IPS-18c (cell line): ENCODE measurements at regions not wholly inside any gene's neighbourhood (a gene's known extent, or its start where the extent isn't known, plus 50 kb on each side); places are given as distances from the start of the nearest gene placed in this dataset.
"Not testable (repeated sequence)": the region's sequence is repeated elsewhere in the genome, so short reads cannot be mapped to it uniquely, and the experiment has no call there.

ENCODE experiments used
- H3K4me3 ChIP-seq: 2 replicates; pipeline ENCODE4 v1.7.0; 2013; ENCODE audit warnings: low read depth, mild to moderate bottlenecking, low read length, moderate library complexity; ENCODE audit not compliant: insufficient read depth
- H3K9me3 ChIP-seq: one replicate; pipeline ENCODE4 v1.6.1; 2013; ENCODE audit warnings: mild to moderate bottlenecking, low read length, moderate library complexity; ENCODE audit not compliant: control insufficient read depth, insufficient read depth

GRCh38 chr6:51015394-51015793 is 196.7 kb downstream of the TFAP2B start:
- no peak overlapping the region for H3K4me3 ChIP-seq
- H3K9me3 ChIP-seq, result no peaks in the 10 kb centered on the region

- no peaks in the 10 kb centered on the region for H3K9me3 ChIP-seq
- no peak overlapping the region for H3K4me3 ChIP-seq
Measured at GRCh38 chr6:51016489-51016888, 197.8 kb downstream of the TFAP2B start.

DNA sequence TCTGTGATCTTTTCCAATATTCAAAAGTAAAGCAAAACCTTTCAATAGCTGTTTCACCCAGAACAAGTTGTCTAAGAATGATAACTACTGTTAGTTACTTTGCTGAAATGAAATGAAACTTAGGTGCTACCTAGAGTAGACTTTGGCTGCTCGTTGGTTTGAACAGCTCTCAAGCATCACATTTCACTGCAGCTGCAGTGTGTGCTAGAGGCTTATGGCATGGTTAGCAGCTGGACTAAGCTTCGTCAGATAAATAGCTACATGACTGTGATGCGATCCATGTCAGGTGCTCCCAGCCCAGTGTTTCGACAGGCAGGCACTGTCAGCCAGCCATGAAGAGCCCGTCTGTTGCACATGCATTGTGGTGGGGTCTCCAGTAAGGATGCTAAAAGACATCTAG is 201.1 kb downstream of the TFAP2B start:
- H3K9me3 ChIP-seq, result no peaks in the 10 kb centered on the region
- H3K4me3 ChIP-seq, result no peak overlapping the region

DNA sequence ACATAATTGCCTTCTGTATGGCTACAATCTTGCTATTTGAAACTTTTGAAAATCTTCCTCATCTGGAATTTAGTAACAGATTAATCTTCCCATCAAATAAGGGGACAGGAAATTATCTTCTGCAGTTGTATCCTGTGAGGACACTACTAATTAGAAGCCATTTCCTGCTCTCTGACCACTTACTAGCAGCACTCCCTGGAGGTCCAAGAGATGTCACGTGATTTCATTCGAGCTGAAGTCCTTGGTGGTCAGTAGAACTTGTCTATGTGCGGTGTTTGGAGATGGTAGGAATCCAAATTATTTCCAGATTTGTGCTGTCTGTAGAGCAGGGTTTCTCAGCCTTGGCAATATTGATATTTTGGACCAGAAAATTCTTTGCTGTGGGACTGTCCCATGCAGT is 202.5 kb downstream of the TFAP2B start:
- H3K4me3 ChIP-seq, result no peak overlapping the region
- no peaks in the 10 kb centered on the region for H3K9me3 ChIP-seq

GRCh38 chr6:51024126-51024525 is 205.5 kb downstream of the TFAP2B start:
- no peaks in the 10 kb centered on the region for H3K9me3 ChIP-seq
- no peak overlapping the region for H3K4me3 ChIP-seq

GRCh38 chr6:51025082-51025777 is 206.6 kb downstream of the TFAP2B start:
- no peaks in the 10 kb centered on the region for H3K9me3 ChIP-seq
- H3K4me3 ChIP-seq, result no peak overlapping the region

GRCh38 chr6:51027283-51028065 is 208.8 kb downstream of the TFAP2B start:
- no peaks in the 10 kb centered on the region for H3K9me3 ChIP-seq
- H3K4me3 ChIP-seq, result no peak overlapping the region

DNA sequence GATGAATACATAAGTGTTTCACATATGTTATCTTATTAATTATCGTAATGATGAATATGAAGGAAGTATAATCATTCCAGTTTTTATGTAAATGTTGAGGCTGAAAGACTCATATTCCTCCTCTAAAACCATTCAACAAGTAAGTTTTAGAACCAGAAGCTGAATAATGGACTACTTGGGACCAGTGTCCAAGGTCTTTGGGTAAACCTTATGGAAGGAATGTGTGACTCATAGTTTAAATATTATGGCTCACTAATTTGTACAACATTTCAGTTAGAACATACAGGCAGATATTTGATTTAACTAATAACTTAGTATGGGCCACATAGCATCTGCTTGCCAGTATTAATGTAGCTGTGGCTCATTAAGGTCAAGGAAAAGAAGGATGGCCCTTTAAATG is 209.6 kb downstream of the TFAP2B start:
- H3K4me3 ChIP-seq, result no peak overlapping the region
- no peaks in the 10 kb centered on the region for H3K9me3 ChIP-seq

- Histone ChIP-seq H3K9me3 (no peaks in the 10 kb centered on the region), H3K4me3 (no peak overlapping the region)
Measured at GRCh38 chr6:51029561-51029960, 210.9 kb downstream of the TFAP2B start.

DNA sequence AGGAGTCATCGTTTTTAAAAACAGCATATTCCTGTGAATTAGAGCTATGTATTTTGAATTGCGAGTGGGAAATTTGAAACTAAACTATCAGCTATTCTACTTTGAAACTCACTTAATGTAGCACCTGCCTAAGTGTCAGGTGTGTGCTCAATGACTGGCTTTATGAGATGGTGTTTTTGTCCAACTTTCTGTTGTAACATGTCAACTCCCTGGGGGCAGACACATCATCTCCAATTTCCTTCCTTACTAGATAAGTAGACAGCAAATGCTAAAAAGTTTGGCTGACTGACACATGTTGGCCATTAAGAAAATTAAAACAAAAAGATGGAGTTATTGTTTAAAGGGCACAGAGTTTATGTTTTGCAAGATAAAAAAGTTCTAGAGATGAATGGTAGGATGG is 226.9 kb downstream of the TFAP2B start:
- Histone ChIP-seq H3K9me3 (no peaks in the 10 kb centered on the region), H3K4me3 (no peak overlapping the region)

- Histone ChIP-seq H3K4me3 (no peak overlapping the region), H3K9me3 (no peaks in the 10 kb centered on the region)
Measured at GRCh38 chr6:51049288-51049982, 230.8 kb downstream of the TFAP2B start.

DNA sequence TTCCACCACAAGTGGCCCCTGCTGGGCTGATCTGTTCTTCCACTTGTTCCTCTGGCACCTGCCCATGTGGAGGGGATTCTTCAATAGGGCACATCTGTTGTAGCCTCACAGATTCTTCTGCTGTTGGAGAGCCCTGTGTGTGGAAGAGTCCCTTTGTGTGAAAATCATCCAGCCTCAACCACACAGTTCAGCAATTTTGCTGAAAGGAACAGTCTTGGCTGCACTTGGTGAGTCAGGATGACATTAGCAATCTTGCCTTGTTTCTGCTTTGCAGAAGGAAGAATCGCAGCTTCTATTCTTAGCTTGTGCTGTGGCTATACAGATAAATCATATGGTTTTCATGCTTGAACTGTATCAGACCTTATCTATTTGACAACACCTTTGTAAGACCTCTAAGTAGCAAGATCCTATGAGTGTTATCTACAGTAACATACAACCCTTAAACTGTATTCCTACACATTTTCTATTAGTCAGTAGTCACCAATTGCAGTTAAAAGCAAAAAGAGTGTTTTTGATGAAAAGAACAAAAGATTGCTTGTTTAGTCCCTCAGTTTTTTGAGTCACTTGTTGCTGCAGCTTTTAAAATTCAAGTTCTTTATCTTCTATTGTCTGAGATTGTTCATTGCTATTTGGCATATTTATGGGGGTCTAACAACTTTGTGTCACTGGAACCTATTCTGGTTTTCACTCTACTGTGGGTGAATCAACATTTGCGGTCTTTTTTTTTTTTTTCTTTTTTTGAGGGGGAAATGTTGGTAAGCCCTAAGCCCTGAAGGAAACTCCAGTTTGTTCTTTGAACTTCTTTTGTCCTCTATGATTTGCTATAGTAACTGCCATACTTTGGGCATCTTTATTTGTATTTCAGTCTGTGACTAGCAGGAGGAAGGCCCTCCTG is 231.6 kb downstream of the TFAP2B start:
- Histone ChIP-seq H3K9me3 (no peaks in the 10 kb centered on the region), H3K4me3 (no peak overlapping the region)

GRCh38 chr6:51052716-51053115 is 234.0 kb downstream of the TFAP2B start:
- H3K4me3 ChIP-seq, result not testable (repeated sequence)

DNA sequence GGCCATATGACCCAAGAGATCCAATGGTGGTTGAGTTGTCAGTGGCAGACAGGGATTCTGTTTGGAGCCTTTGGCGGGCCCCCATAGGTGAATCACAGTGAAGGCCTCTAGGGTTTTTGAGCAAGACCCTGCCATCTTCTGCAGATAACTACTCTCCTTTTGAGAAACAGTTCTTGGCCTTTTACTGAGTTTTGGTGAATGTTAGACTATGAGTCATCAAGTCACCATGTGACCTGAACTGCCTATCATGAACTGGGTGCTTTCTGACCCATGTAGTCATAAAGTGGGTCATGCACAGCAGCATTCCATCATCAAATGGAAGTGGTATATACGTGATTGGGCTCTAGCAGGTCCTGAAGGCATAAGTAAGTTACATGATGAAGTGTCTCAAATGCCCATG is 236.6 kb downstream of the TFAP2B start:
- H3K4me3 ChIP-seq, H3K9me3 ChIP-seq: not testable (repeated sequence)

More at GRCh38 chr6:51052716-51053115, 234.0 kb downstream of the TFAP2B start:
- not testable (repeated sequence) for H3K9me3 ChIP-seq

GRCh38 chr6:51057296-51057695 is 238.6 kb downstream of the TFAP2B start:
- Histone ChIP-seq H3K9me3 (no peaks in the 10 kb centered on the region), H3K4me3 (no peak overlapping the region)

- no peaks in the 10 kb centered on the region for H3K9me3 ChIP-seq
- H3K4me3 ChIP-seq, result no peak overlapping the region
Measured at GRCh38 chr6:51060262-51060762, 241.6 kb downstream of the TFAP2B start.

DNA sequence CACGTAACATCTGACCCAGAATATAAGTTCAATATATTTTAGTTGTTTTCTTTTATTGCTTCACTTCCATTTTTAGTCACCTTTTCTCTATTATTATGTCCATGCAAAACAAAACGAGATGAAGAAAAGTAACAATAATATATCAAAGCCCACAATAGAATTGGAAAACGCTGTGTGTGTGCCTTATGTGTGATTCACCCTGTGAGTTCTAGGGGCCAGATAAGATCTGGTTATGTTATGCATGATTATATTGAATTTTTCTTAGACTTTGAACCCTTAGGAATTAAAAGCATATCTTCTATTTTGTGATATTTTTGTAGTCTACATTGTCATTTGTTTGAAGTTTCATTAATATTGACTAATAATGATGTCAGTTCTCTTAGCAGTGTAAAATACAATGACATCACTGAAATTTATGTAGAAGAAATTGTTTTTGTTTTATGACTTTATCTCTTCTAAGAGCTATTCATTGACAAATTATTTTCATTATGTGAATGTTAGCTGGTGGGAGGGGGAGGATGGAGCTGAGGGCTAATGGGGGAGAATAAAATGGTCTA is 243.6 kb downstream of the TFAP2B start:
- Histone ChIP-seq H3K9me3 (no peaks in the 10 kb centered on the region), H3K4me3 (no peak overlapping the region)
